ENCODE measurements at regions not wholly inside any gene's neighbourhood (a gene's known extent, or its start where the extent isn't known, plus 50 kb on each side); places are given as distances from the start of the nearest gene placed in this dataset.
A peak's percentile ranks its signal among the peaks of the same experiment; 100 is the strongest.

GRCh38 chr6:28585335-28585734, 59.7 kb downstream of the GPX5 start:
- Histone ChIP-seq H3K4me3 (no peak overlapping the region), H3K27me3 (no peaks in the 10 kb centered on the region), H3K36me3 (no peaks in the 10 kb centered on the region), H3K9me3 (no peaks in the 10 kb centered on the region), H3K27ac (no peak overlapping the region), H3K4me1 (ENCODE audit: insufficient read depth) (peaks cover 10% of the 10 kb centered on the region)
- WGBS, 3 donors: 62 to 72% (median 71%) methylated on average over 1 of the region's 1 CpG
- intact Hi-C loops (cut with DNase I): no loop called here
- TF ChIP-seq EP300 (IDR thresholded peaks at IDR 0.05) (no peak), POLR2A (IDR thresholded peaks at IDR 0.05) (no peak)
- TF ChIP-seq, protein P1, sequence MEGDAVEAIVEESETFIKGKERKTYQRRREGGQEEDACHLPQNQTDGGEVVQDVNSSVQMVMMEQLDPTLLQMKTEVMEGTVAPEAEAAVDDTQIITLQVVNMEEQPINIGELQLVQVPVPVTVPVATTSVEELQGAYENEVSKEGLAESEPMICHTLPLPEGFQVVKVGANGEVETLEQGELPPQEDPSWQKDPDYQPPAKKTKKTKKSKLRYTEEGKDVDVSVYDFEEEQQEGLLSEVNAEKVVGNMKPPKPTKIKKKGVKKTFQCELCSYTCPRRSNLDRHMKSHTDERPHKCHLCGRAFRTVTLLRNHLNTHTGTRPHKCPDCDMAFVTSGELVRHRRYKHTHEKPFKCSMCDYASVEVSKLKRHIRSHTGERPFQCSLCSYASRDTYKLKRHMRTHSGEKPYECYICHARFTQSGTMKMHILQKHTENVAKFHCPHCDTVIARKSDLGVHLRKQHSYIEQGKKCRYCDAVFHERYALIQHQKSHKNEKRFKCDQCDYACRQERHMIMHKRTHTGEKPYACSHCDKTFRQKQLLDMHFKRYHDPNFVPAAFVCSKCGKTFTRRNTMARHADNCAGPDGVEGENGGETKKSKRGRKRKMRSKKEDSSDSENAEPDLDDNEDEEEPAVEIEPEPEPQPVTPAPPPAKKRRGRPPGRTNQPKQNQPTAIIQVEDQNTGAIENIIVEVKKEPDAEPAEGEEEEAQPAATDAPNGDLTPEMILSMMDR (IDR thresholded peaks at IDR 0.05): no peak
- no peak for DNase-seq

DNA sequence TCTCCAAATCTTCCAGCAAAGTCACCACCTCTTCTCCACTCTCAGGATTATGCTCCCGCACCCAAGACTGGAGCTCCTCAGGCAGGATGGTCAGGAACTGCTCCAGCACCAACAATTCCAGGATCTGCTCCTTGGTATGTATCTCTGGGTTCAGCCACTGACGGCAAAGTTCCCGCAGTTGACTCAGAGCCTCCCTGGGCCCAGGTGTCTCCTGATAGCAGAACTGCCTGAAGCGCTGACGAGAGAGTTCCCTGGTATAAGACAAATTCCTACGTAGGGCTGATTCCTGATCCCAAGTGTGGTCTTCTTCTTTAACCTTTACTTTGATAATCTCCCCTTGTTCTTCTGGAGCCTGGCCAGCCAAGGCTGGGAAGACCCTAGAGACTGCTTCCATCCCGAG, 60.6 kb downstream of the GPX5 start:
- H3K27me3 ChIP-seq: no peaks in the 10 kb centered on the region
- intact Hi-C loops (cut with DNase I): no loop called here
- peak overlapping the region; percentile 67 for H3K4me3 ChIP-seq
- peaks cover 10% of the 10 kb centered on the region for H3K4me1 ChIP-seq (ENCODE audit: insufficient read depth)
- H3K27ac ChIP-seq: no peak overlapping the region
- TF ChIP-seq EP300 (IDR thresholded peaks at IDR 0.05): no peak
- no peaks in the 10 kb centered on the region for H3K36me3 ChIP-seq
- no peak for DNase-seq
- H3K9me3 ChIP-seq: no peaks in the 10 kb centered on the region
- 51 to 65% (median 52%) methylated on average over 7 of the region's 7 CpGs for WGBS, 3 donors

GRCh38 chr6:28586962-28587745, 61.5 kb downstream of the GPX5 start:
- no peaks in the 10 kb centered on the region for H3K36me3 ChIP-seq
- H3K4me1 ChIP-seq (ENCODE audit: insufficient read depth): peaks cover 10% of the 10 kb centered on the region
- 1 to 3% (median 1%) methylated on average over 37 to 42 of the region's 42 CpGs for WGBS, 3 donors
- no peak for TF ChIP-seq EP300 (IDR thresholded peaks at IDR 0.05)
- TF ChIP-seq POLR2A (IDR thresholded peaks at IDR 0.05): no peak
- TF ChIP-seq, protein P1 (IDR thresholded peaks at IDR 0.05): no peak
- H3K27ac ChIP-seq: no peak overlapping the region
- H3K9me3 ChIP-seq: no peaks in the 10 kb centered on the region
- no peaks in the 10 kb centered on the region for H3K27me3 ChIP-seq
- peak overlapping the region; percentile 67 for H3K4me3 ChIP-seq
- intact Hi-C loops (cut with DNase I): no loop called here
- DNase-seq: peak; percentile 68 to 82 (median 72)

DNA sequence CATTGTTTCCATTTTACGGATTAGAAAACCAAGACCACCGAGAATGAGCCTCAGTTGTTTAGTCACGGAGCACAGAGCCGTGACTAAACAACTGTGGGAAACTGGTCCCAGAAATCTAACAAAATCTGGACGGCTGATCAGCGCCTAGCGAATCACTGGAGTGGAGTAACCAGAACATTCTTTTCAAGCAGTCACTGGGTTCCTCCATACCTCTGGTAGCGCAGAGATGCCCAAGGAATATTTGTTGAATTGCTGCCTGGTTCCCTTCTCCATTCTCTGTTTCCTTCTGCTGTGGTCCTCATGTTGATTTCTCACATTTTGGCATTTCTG, 62.0 kb downstream of the GPX5 start:
- Histone ChIP-seq H3K4me3 (peak overlapping the region; percentile 67), H3K36me3 (no peaks in the 10 kb centered on the region), H3K4me1 (ENCODE audit: insufficient read depth) (peaks cover 10% of the 10 kb centered on the region), H3K27me3 (no peaks in the 10 kb centered on the region), H3K27ac (no peak overlapping the region), H3K9me3 (no peaks in the 10 kb centered on the region)
- intact Hi-C loops (cut with DNase I): no loop called here
- WGBS, 3 donors: 25 to 31% (median 28%) methylated on average over 8 of the region's 8 CpGs
- TF ChIP-seq POLR2A (IDR thresholded peaks at IDR 0.05) (no peak), EP300 (IDR thresholded peaks at IDR 0.05) (no peak)
- TF ChIP-seq, protein P1 (IDR thresholded peaks at IDR 0.05): no peak
- no peak for DNase-seq

DNA sequence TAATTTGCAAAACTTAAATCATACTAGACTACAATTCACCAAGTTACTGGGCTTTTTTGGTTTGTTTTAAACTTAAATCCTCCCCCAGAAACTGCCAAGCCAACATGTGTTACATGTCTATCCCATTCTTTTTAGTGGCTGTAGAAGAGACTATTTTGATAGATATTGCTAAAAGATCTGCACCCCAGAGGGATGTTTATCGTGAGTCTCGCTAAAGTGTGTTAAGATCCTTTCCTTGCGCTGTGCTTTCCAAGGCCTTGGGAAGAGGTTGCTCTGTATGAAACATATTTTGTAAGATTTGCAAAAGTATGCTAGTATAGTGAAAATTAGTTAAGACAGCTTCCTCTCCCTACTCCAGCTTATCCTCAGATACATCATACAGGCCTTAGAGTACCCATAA, 63.0 kb downstream of the GPX5 start:
- no peaks in the 10 kb centered on the region for H3K27me3 ChIP-seq
- 28 to 41% (median 41%) methylated on average over 3 of the region's 3 CpGs for WGBS, 3 donors
- TF ChIP-seq, protein P1 (IDR thresholded peaks at IDR 0.05): no peak
- TF ChIP-seq POLR2A (IDR thresholded peaks at IDR 0.05) (no peak), EP300 (IDR thresholded peaks at IDR 0.05) (no peak)
- no peaks in the 10 kb centered on the region for H3K36me3 ChIP-seq
- DNase-seq: no peak
- H3K4me1 ChIP-seq (ENCODE audit: insufficient read depth): peaks cover 10% of the 10 kb centered on the region
- no peaks in the 10 kb centered on the region for H3K9me3 ChIP-seq
- H3K4me3 ChIP-seq: no peak overlapping the region
- intact Hi-C loops (cut with DNase I): no loop called here
- H3K27ac ChIP-seq: no peak overlapping the region

All from ovary (tissue), 7 donors.